GF-D8 (cell line): ENCODE measurements at regions not wholly inside any gene's neighbourhood (a gene's known extent, or its start where the extent isn't known, plus 50 kb on each side); places are given as distances from the start of the nearest gene placed in this dataset.
"Not testable (repeated sequence)": the region's sequence is repeated elsewhere in the genome, so short reads cannot be mapped to it uniquely, and the experiment has no call there.

ENCODE experiments used
- DNase-seq: peaks from one replicate; lab custom pipeline; 2025; lab: John Stamatoyannopoulos, UW

- DNase-seq = no peak
These were observed 139.3 kb downstream of the SPP2 start for GRCh38 chr2:234189786-234190300.

DNA sequence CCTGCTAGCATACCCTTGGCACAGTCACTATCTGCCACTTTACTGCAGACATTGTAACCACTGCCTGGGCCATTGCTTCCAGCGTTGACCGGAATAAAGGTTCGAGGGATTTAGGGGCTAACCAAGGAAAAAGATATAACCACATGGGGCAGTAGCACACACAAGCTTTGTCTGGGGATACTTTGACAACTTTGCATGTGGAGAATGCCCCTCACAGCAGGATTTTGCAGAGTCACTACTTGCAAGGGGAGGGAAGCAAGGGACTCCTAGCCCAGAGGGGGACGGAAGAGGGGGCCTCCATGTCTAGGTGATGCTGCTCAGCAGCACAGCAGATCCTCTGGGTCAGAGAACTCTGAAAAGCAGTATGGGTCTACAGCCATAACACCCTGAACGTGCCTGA is 138.7 kb downstream of the SPP2 start:
- no peak for DNase-seq

GRCh38 chr2:234187646-234188174 is 137.2 kb downstream of the SPP2 start:
- DNase-seq = no peak

GRCh38 chr2:234181121-234181520 is 130.6 kb downstream of the SPP2 start:
- DNase-seq = no peak

- DNase-seq = no peak
These were observed 128.5 kb downstream of the SPP2 start for GRCh38 chr2:234179031-234179363.

GRCh38 chr2:234178330-234179030 is 128.0 kb downstream of the SPP2 start:
- DNase-seq = no peak

DNA sequence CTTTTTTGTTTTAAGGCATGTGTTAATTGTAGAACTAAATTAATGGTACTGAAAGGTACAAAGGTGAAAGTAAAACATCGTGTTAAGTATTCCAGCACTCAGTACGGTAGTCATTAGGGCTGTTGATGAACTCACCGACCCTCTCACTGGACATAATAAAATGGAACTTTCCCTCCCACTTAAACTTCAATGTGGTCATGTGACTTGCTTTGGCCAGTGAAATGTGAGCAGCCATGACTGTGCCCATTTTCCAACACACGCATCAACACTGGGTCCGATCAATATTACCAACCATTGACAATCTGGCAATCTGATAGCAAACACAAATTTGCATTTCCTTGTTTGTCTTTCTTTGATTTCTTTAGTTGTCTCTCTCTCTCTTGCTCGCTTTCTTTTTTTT is 125.1 kb downstream of the SPP2 start:
- DNase-seq = no peak

GRCh38 chr2:234174742-234175141 is 124.2 kb downstream of the SPP2 start:
- no peak for DNase-seq

GRCh38 chr2:234172532-234172931 is 122.0 kb downstream of the SPP2 start:
- DNase-seq = no peak

DNA sequence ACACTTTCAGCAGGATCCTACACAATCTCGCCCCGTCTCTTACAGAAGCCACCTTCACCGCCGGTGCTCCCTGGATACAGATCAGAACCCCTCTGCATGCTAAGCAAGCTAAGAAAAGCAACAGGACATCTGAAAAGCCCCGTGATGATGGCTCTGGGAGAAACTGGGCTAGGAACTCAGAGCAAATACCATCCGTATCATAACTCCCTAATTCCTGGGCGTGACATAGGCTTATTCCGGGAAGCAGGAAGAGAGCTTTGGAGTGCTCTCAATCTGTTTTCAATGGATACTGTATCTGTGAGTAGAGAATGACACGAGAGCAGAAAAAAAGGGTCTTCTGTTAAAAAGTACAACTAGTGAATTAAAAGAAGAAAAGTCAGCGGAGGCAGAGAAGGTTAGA is 121.6 kb downstream of the SPP2 start:
- DNase-seq = no peak

DNA sequence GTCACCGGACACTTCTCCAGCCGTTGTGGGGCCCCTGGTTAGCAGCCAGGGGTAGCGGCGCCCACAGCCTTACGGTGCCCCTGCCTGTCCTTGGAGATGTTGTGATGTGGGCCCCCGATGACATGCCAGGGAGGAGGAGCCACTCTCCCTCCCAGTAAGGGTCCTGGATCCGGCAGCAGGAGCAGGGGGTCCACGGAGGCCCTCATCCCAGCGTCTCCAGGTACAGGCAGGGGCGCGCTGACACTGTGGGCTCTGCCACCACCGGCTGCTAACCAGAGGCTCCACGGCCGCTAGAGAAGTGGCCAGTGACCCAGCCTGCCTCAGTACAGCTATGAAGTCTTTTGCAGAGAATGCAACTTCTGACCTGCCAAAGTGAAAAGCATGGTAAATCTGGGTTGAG is 121.2 kb downstream of the SPP2 start:
- no peak for DNase-seq

DNA sequence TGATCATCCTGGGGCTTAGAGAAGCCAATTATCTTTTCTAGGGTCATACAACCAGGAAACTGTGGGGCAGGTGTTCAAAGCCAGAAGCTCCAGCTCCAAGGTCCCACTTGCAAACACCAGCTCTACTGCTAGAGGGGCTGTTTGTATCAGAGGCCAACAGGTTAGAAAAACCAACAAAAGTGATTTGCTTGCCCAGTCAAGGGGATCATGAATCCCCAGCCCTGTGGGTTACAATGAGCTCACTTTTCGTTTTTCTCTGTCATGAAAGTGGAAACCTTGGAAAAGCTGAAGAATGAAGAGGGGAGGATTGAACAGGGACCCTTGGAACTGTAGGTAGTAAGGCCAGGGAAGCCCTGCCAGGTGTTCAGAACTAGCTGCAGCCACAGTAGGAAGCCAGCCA is 119.2 kb downstream of the SPP2 start:
- no peak for DNase-seq

DNA sequence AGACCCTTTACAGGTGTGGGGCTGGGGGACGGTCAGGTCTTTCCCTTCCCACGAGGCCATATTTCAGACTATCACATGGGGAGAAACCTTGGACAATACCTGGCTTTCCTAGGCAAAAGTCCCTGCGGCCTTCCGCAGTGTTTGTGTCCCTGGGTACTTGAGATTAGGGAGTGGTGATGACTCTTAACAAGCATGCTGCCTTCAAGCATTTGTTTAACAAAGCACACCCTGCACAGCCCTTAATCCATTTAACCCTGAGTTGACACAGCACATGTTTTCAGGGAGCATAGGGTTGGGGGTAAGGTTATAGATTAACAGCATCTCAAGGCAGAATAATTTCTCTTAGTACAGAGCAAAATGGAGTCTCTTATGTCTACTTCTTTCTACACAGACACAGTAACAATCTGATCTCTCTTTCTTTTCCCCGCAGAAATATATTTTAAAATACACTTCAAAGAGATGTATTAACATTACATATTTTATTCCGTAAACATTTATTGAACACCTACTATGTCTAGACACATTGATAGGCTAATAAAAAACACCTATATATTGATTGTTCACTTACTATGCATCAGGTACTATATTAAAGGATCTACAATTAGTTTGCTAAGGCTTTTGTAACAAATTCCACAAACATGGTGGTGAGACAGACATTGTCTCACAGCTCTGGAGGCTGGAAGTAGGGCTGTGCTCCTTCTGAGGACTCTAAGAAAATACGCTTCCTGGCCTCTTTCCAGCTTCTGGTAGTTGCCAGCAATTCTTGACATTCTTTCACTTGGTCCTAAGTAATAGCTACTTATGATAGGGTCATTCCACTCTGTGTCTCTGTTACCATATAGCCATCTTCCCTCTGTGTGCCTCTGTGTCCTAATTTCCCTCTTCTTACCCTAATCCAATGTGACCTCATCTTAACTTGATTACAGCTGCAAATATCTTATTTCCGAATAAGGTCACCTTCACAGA is 118.4 kb downstream of the SPP2 start:
- DNase-seq = not testable (repeated sequence)

- no peak for DNase-seq
These were observed 116.0 kb downstream of the SPP2 start for GRCh38 chr2:234166531-234166930.

- no peak for DNase-seq
These were observed 114.9 kb downstream of the SPP2 start for GRCh38 chr2:234165421-234165820.

DNA sequence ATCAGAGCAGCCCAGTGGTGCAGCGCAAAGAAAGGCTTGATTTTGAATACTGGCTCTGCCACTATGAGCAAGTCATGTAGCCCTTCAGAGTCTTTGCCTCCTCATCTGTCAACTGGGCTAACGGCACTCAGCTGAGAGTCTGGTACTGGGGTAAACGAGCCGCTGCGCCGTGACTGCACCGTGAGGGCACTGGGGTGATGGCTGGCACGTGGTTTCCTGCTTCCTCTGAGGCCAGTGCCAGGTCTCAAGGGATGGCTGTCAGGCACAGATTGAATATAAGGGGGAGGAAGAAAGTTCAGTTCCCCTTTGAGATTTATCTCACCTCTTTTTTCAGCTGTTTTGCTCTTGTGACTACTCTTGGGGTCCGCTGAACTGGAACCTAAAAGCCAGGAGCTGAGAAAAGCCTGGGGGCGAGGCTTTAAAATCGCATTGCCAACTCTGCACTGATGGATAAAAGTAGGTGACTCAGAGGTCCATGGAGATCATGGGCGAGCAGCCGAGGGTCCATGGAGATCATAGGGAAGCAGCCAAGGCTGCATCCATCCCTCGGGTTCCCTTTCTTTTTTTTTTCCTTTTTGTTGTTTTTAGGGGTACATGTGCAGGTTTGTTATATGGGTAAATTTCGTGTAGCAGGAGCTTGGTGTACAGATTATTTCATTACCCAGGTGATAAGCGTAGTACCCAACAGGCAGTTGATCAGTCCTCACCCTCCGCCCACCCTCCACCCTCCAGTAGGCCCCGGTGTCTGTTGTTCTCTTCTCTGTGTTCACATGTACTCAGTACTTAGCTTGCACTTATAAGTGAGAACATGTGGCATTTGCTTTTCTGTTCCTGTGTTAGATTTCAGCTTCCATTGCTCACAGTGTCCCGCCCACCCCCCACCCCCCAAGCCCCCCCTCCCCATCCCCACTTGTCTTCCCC is 114.3 kb downstream of the SPP2 start:
- DNase-seq = no peak

DNA sequence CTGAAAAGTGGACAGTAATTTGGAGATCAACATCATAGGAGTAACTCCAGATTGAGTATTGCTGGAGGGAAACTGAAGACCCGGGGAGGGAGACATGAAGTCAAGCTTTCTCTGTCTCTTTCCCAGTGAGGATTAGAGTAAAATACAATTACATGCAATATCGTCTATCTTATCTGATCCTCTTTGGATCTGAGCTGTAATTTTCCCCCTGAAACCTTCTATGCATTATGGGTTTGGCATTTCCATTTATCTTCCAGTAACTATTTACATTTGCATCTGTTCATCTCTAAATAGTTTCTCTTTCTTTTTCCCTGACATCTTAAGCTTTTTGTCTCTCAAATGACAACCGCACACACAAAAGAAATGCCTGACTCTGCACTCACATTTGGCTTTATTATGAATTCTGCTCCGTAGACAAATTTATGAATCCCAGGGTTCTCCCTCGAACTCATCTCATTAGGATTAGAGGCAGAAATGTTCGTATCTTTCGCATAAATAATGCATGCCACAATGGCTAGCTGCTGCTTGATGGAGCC is 113.1 kb downstream of the SPP2 start:
- no peak for DNase-seq

DNA sequence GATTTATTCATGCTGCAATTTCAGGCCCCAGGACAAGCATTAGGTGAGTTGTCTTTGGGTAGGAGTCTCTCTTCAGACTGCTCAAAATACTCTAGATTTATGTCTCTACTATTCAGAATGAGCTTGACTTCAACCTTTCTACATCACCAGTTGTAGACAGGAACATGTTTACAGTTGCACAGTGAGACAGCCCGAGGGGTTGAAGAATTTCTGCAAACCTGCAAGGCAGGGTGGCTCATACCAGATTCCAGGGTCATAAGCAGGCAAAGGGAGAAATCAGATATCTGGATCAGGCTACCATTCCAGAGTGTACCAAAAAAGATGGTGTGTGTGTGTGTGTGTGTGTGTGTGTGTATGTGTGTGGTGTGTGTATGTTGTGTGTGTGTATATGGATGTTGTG is 112.4 kb downstream of the SPP2 start:
- DNase-seq = no peak

- no peak for DNase-seq
These were observed 111.4 kb downstream of the SPP2 start for GRCh38 chr2:234161932-234162331.

DNA sequence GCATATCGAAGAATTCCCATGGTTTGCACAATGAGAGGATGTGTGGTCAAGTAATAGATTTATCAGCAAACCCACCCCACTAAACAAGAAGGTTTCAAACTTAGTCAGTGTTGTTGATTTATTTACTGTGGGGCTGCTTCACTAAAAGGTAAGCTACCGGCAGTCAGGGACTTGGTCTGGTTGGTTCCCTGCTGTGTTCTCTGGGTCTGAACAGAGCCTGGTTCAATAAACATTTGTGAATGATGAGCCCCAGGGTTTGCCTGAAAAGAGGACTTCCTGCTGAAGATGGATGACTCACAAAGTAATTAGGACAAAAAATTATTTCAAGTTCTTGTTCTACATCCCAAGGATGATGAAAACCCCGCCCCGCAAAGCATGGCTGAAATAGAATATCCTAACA is 108.3 kb downstream of the SPP2 start:
- no peak for DNase-seq

GRCh38 chr2:234157817-234158588 is 107.5 kb downstream of the SPP2 start:
- DNase-seq = no peak
